DMS53 treated with DMSO at 0.1 percent for 48 hours (cell line): ENCODE measurements at regions not wholly inside any gene's neighbourhood (a gene's known extent, or its start where the extent isn't known, plus 50 kb on each side); places are given as distances from the start of the nearest gene placed in this dataset.
"Not testable (repeated sequence)": the region's sequence is repeated elsewhere in the genome, so short reads cannot be mapped to it uniquely, and the experiment has no call there.

Source experiments
- DNase-seq: peaks from one replicate; lab custom pipeline; 2025; ENCODE audit not compliant: unreplicated experiment; lab: John Stamatoyannopoulos, UW

DNA sequence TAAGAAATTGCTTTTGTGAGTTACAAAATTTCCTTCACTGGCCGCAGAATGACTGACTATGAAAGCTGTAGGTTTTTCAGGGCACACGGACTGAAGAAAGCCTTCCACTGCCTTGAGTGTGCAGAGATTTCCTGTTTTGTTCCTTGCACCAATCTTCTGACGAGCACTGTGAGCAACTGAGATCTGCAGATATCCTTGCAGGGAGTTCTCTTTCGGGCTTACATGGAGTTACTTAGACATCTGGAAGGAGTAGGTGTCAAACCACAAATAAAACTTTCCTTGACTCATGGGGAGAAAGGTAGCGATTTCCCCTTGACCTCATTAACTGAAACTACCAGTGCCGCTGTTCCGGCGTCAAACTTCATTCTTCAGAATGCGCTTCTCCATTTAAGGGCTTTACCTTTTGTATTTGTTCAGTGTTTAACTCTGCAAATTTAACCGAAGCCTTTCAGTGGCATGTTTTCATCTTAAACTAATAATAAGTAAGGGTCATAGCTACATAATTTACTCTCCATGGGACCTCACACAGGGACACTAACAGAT, 1175.3 kb downstream of the GATA3 start:
- no peak for DNase-seq

DNA sequence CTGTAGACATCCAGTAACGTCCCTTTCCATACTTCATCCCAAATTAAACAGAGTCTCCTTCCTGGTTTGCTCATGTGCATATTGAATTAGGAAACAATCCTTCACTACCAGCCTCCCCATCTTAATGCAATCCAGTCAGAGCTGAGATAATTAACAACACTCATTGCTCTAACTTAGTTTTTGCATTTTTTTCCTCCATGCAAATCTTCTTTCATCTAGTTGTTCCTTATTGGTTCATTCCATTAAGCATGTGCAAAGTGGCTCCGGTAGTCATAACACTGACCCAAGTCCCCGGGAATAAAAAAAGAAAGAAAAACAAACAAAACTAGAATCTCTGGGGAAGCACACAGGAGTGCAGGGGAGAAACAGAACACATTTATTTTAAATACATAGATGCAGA, 1176.1 kb downstream of the GATA3 start:
- no peak for DNase-seq

DNA sequence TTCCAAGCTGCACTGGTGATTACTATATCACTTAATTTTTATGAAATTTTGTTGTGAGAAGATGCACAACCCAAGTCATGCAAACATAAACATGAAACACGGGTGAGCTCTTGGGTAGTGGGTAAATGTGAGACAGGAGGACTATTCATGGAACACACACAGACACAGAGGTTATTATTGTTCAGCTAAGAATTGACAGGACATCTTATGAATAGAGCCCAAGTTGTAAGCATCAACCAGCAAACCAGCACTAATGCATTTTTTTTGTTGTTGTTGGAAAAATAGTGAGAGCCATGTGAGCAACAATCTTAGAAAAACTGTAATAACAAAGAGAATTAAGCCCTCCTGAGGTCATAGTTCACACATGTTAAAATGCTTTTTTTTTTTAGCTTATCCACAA, 1179.7 kb downstream of the GATA3 start:
- no peak for DNase-seq

DNA sequence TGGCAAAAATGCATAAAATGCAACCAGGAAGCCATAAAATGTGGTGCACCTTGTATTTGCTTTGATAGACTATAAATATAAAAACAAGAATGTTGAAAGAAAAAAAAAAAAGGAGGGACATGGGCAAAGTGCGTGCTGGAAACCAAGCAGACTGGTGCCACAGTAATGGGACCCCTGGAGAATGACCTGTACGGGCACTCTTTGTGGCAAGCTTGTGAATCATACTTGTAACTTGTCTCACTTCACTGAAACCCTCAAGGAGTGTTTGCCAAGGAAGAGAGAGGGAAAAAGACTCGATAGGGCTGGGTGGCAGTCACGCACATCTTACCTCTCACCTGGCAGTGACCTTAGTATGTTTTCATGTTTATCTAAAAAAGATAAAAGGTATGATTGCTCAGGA, 1183.6 kb downstream of the GATA3 start:
- no peak for DNase-seq

DNA sequence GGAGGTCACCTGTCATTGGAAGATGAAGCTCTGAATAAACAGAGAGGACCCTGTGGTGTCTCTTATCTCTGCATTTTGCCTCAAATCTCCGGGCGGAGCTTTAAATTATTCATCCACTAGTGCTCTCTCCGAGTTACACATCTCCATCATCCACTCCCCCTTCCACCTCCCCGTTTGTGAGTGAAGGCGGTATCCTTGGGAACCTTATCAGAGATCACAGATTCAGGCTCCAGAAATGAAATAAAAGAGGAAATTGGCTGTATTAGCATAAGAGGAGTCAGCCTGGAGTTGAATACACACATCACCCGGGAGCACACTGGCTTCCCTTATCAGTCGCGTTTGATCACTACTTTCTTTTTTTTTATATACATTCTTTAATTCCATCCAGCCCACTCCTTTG, 1184.8 kb downstream of the GATA3 start:
- no peak for DNase-seq

DNA sequence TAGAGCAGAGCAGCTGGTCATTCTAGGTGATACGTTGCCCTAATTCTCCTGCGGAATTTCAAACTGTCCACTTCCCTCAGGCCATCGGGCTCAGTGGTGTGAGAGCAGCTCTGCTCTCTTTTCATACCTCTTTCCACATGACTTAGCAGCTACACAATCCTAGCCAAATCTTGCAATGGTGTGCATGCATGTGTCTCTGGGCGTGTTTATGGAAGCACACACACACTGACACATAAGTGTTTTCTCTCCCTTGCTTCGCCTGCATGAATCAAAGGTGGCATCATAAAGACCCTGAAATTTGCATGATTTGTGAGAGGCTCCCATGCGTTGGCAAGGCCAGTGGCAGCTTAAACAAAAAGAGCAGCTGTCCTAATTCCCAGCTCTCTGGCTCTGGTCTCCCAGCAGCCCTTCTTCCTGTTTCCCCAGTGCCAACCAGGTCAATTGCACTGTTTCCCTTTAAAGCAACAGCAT, 1189.5 kb downstream of the GATA3 start:
- no peak for DNase-seq

DNA sequence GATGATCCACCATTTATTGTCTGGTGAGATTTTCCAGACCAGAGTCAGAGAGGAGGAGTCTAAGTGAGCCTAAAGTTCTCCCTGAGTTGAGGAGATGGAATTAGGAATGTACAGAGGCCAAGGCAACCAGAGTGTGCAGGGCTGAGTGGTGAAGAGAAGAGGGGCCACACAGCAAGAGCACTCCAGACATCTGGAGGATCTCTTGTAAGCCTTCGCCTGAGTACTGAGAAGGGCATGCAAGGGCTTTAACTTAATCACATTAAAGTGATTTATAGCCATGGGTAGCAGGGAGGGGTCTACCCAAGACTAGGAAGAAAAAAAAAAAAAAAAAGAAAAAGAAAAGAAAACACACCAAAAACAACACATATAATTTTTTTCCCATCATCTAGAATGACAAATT, 1190.4 kb downstream of the GATA3 start:
- no peak for DNase-seq

DNA sequence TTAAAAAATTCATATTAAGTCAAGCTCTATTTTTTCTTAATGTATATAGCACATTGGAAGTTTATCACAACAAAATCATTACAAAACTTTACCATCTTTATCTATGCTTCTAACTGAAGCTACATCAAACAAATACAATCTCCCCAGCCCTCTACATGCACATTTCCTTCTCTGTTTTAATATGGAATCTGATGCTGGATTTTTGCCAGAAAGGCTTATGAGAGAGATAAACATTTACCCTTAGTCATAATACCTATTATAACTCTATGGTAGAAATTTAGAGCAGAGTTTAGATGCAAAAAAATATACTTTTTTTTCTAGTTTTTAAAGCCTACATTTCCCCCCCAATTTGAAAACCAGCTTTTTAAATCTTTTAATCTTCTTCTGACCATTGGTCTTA, 1198.6 kb downstream of the GATA3 start:
- no peak for DNase-seq

DNA sequence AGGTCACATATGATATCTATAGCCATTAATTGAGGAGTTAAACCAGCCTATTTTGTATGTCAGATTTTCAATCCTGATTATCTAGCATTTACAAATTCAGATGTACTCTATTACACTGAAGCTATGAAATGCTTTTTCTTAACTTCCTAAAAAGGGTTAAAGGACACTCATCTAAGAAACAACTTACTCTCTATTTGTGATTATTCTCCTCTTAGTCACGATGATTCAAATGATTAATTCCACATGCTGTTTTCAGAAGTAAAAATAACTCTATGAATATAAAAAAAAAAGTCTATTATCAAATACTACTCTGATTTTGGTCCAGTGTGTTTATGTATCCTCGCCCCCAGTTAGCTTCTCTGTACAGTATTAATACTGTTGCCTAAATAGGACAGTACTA, 1199.9 kb downstream of the GATA3 start:
- no peak for DNase-seq

DNA sequence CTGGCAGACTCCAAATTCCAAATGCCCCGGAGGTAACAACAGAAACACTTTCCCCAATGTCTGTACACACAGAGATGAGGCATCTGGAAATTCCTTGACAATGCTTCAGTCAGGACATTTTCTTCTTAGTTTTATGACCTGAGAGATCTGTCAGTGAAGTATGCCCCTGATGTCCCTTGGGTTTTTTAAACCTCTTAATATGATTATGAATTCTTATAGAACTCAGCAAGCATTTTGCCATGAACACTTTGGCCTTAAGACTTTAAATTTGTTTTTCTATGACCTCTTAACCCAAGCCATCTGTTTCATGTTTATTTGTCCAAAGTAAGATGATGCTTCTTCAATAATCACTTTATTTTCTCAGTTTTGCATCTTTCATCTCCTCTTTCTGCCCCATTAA, 1206.2 kb downstream of the GATA3 start:
- no peak for DNase-seq

DNA sequence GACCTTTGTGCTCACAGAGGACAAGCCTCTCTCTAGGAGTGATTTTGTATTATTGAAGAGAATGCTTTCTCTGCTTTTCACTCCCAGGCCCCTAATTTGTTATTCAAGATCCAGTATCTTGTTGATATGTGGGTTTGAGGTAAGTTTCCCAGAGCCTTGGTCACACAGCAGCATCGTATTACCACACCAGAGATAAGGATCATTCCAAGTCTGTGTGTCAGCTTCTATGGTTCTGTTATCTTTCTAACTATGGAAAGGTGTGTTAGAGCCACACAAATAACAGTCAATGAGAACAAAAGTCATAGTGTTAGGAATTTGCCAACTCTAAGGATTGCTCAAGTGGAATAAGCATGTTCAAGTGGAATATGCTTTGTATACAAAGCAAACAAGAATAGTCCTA, 1208.3 kb downstream of the GATA3 start:
- DNase-seq, result no peak

DNA sequence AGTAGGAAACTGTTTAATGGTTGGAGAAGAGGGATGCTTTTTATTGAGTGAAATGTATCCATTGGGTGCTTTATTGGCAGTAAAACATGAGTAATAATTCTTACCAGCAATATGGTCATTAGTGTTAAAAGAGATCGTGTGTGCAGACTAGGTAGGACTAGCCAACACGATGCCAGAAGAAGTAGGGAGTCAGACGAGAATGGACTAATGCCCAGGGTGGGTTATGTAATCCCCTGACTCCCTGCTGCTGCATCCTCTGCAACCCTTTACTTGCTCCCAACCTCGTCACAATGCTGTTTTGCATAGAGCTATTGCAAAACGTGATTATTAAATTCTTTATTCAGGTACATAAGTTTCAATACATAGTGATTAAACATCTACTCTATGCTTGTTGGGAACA, 1213.7 kb downstream of the GATA3 start:
- DNase-seq, result no peak

DNA sequence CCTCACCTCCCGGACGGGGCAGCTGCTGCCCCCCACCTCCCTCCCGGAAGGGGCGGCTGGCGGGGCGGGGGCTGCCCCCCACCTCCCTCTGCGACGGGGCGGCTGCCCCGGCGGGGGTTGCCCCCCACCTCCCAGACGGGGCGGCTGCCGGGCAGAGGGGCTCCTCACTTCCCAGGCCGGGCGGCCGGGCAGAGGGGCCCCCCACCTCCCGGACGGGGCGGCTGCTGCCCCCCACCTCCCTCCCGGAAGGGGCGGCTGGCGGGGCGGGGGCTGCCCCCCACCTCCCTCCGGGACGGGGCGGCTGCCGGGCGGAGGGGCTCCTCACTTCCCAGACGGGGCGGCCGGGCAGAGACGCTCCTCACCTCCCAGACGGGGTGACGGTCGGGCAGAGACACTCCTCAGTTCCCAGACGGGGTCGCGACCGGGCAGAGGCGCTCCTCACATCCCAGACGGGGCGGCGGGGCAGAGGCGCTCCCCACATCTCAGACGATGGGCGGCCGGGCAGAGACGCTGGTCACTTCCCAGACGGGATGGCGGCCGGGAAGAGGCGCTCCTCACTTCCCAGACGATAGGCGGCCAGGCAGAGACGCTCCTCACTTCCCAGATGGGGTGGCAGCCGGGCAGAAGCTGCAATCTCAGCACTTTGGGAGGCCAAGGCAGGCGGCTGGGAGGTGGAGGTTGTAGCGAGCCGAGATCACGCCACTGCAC, 1218.8 kb downstream of the GATA3 start:
- DNase-seq, result not testable (repeated sequence)

DNA sequence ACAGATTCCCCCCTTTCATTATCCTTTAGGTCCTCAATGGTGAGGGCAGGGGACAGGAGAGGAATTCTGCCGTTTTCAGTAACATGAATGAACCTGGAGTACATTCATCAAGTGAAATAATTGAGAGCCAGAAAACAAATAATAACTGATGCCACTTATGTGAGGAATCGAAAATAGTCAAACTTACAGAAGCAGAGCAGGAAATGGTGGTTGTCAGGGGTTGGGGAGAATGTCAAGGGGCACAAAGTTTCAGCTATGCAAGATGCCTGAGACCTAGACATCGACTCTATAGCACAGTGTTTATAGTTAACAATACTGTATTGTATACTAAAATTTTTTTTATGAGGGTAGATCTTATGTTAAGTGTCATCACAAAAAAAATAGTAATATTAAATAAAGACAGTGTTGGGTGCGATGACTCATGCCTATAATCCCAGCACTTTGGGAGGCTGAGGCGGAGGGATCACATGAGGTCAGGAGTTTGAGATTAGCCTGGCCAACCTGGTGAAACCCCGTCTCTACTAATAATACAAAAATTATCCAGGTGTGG, 1219.8 kb downstream of the GATA3 start:
- no peak for DNase-seq

DNA sequence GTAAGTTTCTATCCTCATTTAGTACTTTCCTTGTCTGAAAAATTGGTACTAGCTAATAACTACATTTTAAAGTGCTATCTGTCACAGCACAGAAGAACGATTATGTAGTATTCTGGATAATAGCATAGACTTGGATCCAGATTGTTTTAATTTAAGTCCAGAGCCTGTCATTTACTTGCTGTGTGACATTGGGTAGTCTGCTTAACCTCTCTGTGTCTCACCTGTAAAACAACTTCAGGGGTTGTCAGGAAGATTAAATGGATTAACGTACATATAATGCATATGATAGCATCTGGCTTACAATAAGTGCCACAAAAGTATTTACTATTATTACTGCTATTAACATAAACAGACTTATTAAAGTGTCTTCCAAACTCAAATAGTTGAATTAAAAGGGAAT, 1221.4 kb downstream of the GATA3 start:
- no peak for DNase-seq

DNA sequence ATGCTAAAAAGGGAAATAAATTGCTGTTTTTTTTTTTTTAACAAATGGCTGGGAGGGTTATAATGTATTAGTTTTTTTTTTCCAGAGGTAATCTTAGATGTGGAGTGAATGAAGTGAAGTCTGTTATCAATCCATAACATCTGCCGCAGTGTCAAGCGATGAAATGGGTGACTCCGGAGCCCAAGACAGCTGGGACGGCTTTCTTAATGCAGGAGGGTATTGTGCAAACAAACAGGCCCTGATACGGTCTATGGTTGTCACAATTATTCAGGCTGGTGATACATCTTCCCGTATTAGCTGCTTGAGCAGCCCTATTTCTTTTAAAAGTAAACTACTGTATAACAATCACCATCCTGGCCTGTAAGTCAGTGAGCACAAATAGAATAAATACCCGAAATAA, 1231.2 kb downstream of the GATA3 start:
- no peak for DNase-seq

DNA sequence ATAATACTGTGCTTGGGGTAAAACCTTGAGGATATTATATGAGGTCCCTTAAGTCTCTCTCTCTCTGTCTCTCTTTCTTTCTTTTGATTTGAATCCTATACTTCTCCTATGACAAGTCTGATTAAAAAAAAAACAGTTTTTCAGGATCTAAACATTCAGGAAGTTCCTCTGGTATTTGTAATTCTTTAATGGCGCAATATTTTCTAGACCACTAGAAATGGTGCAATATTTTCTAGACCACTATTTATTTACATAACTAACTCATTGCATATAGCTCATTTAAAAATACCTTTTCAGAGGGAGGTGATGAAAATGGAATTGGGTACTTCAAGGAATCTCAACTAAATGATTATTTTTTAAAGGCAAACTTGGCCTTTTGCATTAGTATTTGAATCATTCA, 1235.3 kb downstream of the GATA3 start:
- DNase-seq, result no peak

DNA sequence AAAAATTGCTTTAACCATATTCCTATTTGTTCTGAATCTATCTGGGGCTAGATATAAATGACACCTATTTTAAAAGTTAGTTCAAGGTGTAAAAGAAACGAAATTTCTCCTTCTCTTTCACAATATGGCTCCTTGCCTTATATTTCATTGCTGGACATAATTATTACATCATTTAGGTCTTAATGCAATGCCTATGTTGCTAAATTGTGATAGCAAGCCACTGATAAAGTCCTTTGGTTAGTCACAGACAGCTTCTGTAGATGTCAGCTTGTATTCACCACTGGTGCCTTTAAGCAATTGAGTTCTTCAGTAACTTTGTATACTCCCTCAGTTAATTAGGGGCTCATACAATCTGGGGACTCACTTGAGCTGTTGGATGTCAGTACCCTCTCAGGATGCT, 1236.6 kb downstream of the GATA3 start:
- DNase-seq, result no peak

DNA sequence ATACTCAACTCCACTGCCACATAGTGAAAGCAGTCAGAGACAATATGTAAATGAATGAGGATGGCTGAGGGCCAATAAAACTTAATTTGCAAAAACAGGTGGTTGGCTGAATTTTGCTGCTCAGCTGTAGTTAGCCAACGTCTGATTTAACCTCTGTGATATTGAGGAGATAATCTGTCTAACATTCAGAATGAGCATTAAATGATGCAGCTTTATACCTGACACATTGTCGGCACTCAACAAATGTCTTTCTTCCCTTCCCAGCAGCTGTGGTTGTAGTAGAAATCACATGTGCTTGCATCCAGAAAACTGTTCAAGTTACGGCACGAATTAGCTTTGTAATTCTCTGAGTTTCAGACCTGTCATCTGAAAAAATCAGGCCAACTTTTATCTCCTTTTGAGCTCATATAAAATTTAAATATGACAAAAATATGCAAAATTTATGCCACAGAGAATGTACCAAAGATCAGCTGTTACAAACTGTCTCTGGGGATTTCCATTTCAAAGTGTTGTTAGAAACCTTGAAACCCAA, 1239.7 kb downstream of the GATA3 start:
- DNase-seq, result no peak

DNA sequence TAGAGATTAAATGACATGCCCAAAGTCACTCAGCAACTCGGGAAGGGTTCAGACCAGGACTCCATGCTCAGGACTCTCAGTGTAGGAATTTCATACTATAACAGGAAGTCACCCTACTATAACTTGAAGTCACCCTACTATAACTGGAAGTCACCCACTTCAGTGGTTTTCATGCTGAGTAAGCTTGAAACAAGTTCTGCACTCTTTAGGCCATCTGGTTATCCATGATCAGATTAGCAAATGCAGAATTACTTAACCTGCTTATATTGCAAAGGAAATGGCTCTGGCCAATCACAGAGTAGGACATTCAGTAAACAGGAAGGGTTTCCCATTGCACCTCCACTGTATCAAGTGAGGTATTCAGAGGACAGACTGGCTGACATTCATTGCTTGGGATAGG, 1240.4 kb downstream of the GATA3 start:
- DNase-seq, result no peak

DNA sequence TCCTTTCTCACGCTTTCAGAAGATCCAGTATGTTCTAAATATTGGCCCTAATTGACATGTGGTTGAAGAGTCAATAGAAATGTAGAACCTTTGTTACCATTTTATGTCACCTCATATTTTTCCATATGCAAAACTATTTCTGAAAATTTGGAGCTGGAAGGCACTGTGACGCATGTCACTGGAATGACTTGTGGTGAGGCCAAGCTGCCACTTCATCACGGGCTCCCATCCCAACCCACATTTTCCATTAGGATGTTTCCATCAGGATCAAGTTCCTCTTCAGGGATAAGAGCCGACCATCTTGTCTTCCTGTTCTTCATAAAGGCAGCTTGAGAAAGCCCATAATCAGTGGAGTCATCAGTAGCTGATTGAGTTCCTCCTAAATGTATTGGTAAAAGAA, 1241.7 kb downstream of the GATA3 start:
- DNase-seq, result no peak

DNA sequence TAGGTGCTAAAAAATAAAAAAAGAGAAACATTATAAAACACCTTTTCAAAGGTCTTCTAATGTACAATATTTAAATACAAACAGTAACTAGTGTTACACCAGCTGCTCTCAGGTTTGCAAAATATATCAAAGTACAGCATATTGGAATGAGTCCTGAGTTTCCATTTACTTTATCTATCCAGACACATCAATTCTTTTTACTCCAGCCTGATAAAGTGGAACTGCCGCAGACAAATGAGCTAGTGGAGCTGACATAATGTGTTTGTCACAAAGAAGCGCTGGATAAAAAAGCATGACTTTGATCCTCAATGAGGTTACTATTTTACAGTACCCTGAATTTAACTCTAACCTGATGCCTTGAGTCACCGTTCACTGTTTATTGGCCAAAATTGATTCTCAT, 1243.1 kb downstream of the GATA3 start:
- no peak for DNase-seq

DNA sequence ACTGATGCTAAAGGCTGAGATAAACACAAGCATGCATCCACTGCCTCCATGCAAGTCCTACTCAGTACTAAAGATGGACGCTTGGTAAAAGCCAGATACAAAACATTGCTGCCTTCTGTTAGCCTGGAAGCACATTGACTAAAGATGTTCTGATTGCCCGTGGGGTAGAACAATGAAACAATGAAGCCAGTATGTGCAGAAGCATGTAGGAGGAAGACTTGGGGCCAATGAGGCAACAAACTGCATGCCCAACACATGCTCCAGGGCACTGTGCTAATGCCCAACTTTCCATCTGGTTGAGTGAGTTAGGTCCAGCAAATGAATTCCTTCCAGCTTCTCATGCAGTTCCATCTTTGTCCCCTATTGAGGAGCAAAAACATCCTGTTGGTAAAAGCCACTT, 1245.5 kb downstream of the GATA3 start:
- no peak for DNase-seq
